Tibial nerve (tissue), 4 donors: ENCODE measurements at regions not wholly inside any gene's neighbourhood (a gene's known extent, or its start where the extent isn't known, plus 50 kb on each side); places are given as distances from the start of the nearest gene placed in this dataset.

Experiments
- DNase-seq, 2 donors: peaks; one replicate each; pipeline ENCODE4 v3.0.0-alpha.2; 2019; ENCODE audit warnings: low spot score in 2 of 2
- H3K27ac ChIP-seq, 4 donors: fragments of 200-600 bp; sonication (generic) in 3 of 4; one replicate each; pipeline ENCODE4 v1.5.1; 2017 to 2019; ENCODE audit warnings: mild to moderate bottlenecking in 1 of 4
- H3K27me3 ChIP-seq, 2 donors: fragments of 200-600 bp; sonication (generic) in 1 of 2; one replicate each; pipeline versions ENCODE4 v1.5.1 to v1.6.0; 2017 to 2019
- H3K36me3 ChIP-seq, 3 donors: fragments of 200-600 bp; sonication (generic); one replicate each; pipeline ENCODE4 v1.5.1; 2018 to 2019
- H3K4me1 ChIP-seq, 4 donors: fragments of 200-600 bp; sonication (generic) in 3 of 4; one replicate each; pipeline ENCODE4 v1.5.1; 2017 to 2019
- H3K4me3 ChIP-seq, 4 donors: fragments of 200-600 bp; sonication (generic) in 3 of 4; one replicate each; pipeline ENCODE4 v1.5.1; 2017 to 2019; ENCODE audit warnings: mild to moderate bottlenecking in 1 of 4, moderate library complexity in 1 of 4
- H3K9me3 ChIP-seq, 4 donors: fragments of 200-600 bp; sonication (generic) in 3 of 4; one replicate each; pipeline ENCODE4 v1.5.1; 2017 to 2019
- CTCF ChIP-seq, 5 experiments: fragments of 200-600 bp in 3 of 5; fragments of 450-650 bp in 2 of 5; sonication (generic) in 3 of 5; IDR thresholded peaks; one replicate each; pipeline ENCODE4 v1.5.1; 2016 to 2019; ENCODE audit warnings: antibody characterized with exemption in 5 of 5, mild to moderate bottlenecking in 3 of 5, moderate library complexity in 2 of 5
- EP300 ChIP-seq, 2 donors: sonication (generic); formaldehyde crosslinking; IDR thresholded peaks; one replicate each; pipeline ENCODE4 v1.6.1; 2017; ENCODE audit warnings: antibody characterized with exemption in 2 of 2, mild to moderate bottlenecking in 1 of 2
- POLR2A ChIP-seq, 2 donors: fragments of 450-650 bp; IDR thresholded peaks; one replicate each; pipeline ENCODE4 v1.6.1; 2017; ENCODE audit warnings: antibody characterized with exemption in 2 of 2, mild to moderate bottlenecking in 2 of 2, moderate library complexity in 2 of 2
- WGBS, 2 donors: methylation state at CpG; one replicate each; pipeline ENCODE4 v1.1.5; 2018; 5-methylcytosine and 5-hydroxymethylcytosine counted together

DNA sequence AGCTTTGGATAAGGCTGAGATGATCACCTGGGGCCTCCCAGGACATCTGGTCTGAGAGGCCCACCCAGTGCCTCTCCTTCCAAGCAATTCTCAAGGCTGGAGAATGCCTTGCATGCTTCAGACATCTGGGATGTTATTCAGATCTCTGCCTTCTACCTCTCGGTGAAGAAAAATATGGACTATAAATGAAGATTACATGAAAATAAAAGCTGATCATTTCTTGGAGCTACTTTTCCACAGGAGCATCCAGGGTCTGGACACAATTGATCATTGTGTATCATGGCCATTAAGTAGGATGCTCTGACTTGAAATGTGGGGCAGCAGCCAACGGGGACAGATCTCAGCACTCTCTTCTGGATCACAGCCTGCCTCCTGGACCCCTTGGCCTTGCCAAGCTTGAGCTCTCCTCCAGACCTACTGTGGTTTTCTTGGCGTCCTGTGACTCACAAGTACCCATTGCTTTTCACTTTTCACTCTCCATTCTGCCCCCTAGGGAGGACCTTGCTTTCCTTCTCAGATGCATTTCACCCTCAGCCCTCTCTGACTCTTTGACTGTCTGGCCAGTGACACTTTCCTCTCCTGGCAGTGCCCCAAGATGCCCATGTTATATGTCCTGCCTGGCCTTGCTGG, 203.1 kb downstream of the INSIG2 start:
- Histone ChIP-seq H3K36me3 (no peaks in the 10 kb centered on the region), H3K4me3 (no peak overlapping the region), H3K27ac (no peak overlapping the region), H3K27me3 (no peaks in the 10 kb centered on the region), H3K4me1 (no peaks in the 10 kb centered on the region), H3K9me3 (no peaks in the 10 kb centered on the region)
- WGBS, 2 donors = 48 to 60% methylated on average over 3 of the region's 3 CpGs
- TF ChIP-seq CTCF (IDR thresholded peaks at IDR 0.05) (no peak), EP300 (IDR thresholded peaks at IDR 0.05) (no peak), POLR2A (IDR thresholded peaks at IDR 0.05) (no peak)
- DNase-seq = no peak

GRCh38 chr2:118290411-118291250, 202.4 kb downstream of the INSIG2 start:
- no peak overlapping the region for H3K4me3 ChIP-seq
- DNase-seq = no peak
- H3K36me3 ChIP-seq = no peaks in the 10 kb centered on the region
- H3K27ac ChIP-seq = no peak overlapping the region
- no peaks in the 10 kb centered on the region for H3K9me3 ChIP-seq
- H3K4me1 ChIP-seq = no peaks in the 10 kb centered on the region
- TF ChIP-seq CTCF (IDR thresholded peaks at IDR 0.05) (no peak), EP300 (IDR thresholded peaks at IDR 0.05) (no peak), POLR2A (IDR thresholded peaks at IDR 0.05) (no peak)
- no peaks in the 10 kb centered on the region for H3K27me3 ChIP-seq
- 62 to 66% methylated on average over 8 of the region's 8 CpGs for WGBS, 2 donors

DNA sequence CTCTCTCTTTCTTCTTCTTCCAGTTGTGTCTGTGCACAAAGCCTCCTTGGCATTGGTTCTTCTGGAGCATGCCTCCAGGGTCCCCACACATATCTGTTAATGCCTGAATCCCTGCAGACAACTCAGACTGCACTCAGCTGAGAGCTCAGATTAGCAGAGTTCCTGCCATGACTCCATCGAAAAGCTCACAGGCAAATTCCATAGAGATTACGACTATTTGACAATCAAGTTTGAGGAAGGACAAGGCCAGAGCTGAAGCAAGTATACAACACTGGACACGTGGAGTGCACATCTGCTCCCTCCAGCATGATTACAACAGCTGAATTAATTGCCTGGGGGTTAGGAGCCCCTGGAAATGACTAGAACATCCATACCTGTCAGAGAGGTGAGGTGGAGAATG, 190.7 kb downstream of the INSIG2 start:
- 48 to 54% methylated on average over 3 of the region's 3 CpGs for WGBS, 2 donors
- no peak for DNase-seq
- Histone ChIP-seq H3K9me3 (no peaks in the 10 kb centered on the region), H3K27me3 (no peaks in the 10 kb centered on the region), H3K36me3 (no peaks in the 10 kb centered on the region), H3K27ac (no peak overlapping the region), H3K4me1 (no peaks in the 10 kb centered on the region), H3K4me3 (no peak overlapping the region)
- TF ChIP-seq EP300 (IDR thresholded peaks at IDR 0.05) (no peak), CTCF (IDR thresholded peaks at IDR 0.05) (no peak), POLR2A (IDR thresholded peaks at IDR 0.05) (no peak)

DNA sequence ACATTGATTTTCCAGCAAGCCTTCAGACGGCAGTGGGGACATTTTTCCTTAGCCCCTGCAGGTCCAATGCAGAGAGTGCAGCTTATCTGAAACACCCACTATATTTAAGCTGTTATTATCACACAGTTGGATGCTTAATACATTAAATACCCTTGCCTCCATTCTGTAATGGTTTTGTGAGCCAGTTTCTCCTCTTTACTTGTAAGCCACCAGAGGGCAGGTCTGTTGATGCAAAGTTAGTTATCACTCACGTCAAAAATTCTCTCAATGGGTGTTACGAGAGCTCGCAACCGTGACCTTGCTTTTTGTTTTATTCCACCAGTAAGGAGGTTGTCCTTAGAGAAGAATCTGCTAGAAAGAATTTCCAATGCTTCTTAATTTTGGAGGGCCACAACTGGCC, 189.8 kb downstream of the INSIG2 start:
- TF ChIP-seq POLR2A (IDR thresholded peaks at IDR 0.05) = no peak
- TF ChIP-seq CTCF (IDR thresholded peaks at IDR 0.05) = no peak
- TF ChIP-seq EP300 (IDR thresholded peaks at IDR 0.05) = no peak
- H3K4me3 ChIP-seq = no peak overlapping the region
- H3K27ac ChIP-seq = no peak overlapping the region
- H3K27me3 ChIP-seq = no peaks in the 10 kb centered on the region
- no peak for DNase-seq
- H3K36me3 ChIP-seq = no peaks in the 10 kb centered on the region
- no peaks in the 10 kb centered on the region for H3K4me1 ChIP-seq
- WGBS, 2 donors = 81 to 88% methylated on average over 5 of the region's 5 CpGs
- no peaks in the 10 kb centered on the region for H3K9me3 ChIP-seq

DNA sequence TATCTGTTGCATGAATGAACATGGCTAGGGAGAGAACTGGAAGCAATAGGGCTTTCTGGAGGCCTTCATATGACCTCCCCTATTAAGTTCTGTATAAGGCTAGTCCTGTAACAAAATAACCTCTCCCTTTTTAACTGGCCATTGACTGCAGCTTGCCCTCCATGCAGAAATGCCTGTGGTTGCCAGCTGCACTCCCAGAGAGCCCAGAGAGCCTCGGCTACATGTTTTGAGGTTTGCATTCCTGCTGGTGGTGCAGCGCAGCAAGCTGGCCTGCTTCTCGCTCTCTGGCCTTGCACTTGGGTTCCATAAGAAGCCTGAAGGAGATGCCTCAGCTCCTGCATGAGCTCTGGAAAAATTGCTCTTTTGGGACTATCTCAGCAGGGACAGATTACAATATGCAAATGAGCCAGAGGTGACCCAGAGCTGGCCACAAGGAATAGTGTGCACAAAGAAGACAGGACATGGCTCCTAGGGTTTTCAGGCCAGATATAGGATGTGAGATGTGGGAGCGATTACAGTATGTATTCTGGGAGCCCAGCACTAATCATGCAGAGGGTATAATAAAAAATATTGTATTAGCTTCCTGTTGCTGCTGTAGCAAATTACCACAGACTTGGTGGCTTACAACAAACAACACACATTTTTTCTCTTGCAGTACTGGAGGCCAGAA, 186.7 kb downstream of the INSIG2 start:
- WGBS, 2 donors = 71 to 76% methylated on average over 4 of the region's 4 CpGs
- Histone ChIP-seq H3K4me3 (no peak overlapping the region), H3K9me3 (no peaks in the 10 kb centered on the region), H3K27ac (no peak overlapping the region), H3K4me1 (no peaks in the 10 kb centered on the region), H3K36me3 (no peaks in the 10 kb centered on the region), H3K27me3 (no peaks in the 10 kb centered on the region)
- TF ChIP-seq POLR2A (IDR thresholded peaks at IDR 0.05) = no peak
- no peak for TF ChIP-seq CTCF (IDR thresholded peaks at IDR 0.05)
- TF ChIP-seq EP300 (IDR thresholded peaks at IDR 0.05) = no peak
- DNase-seq = no peak
